ENCODE measurements at regions not wholly inside any gene's neighbourhood (a gene's known extent, or its start where the extent isn't known, plus 50 kb on each side); places are given as distances from the start of the nearest gene placed in this dataset.
"Not testable (repeated sequence)": the region's sequence is repeated elsewhere in the genome, so short reads cannot be mapped to it uniquely, and the experiment has no call there.

GRCh38 chr12:32010631-32011336 lies 51.6 kb downstream of the RESF1 start:
- DNase-seq: no peak

GRCh38 chr12:32012249-32012785 lies 53.1 kb downstream of the RESF1 start:
- no peak for DNase-seq

GRCh38 chr12:32015036-32015435 lies 55.8 kb downstream of the RESF1 start:
- DNase-seq: no peak

- DNase-seq: no peak
These were observed 57.7 kb downstream of the RESF1 start for GRCh38 chr12:32016680-32017482.

- no peak for DNase-seq
These were observed 62.1 kb downstream of the RESF1 start for GRCh38 chr12:32021346-32021773.

- not testable (repeated sequence) for DNase-seq
These were observed 63.2 kb downstream of the RESF1 start for GRCh38 chr12:32022387-32022786.

- DNase-seq: not testable (repeated sequence)
These were observed 64.6 kb downstream of the RESF1 start for GRCh38 chr12:32023861-32024260.

GRCh38 chr12:32024884-32025592 lies 65.8 kb downstream of the RESF1 start:
- no peak for DNase-seq

- no peak for DNase-seq
These were observed 66.7 kb downstream of the RESF1 start for GRCh38 chr12:32025906-32026305.

GRCh38 chr12:32027684-32028365 lies 68.6 kb downstream of the RESF1 start:
- DNase-seq: peak in 3 of 4 experiments; percentile 40 to 50 (median 49)

GRCh38 chr12:32030151-32030550 lies 70.9 kb downstream of the RESF1 start:
- no peak for DNase-seq

GRCh38 chr12:32030676-32031075 lies 71.5 kb downstream of the RESF1 start:
- no peak for DNase-seq

GRCh38 chr12:32031109-32031508 lies 71.9 kb downstream of the RESF1 start:
- DNase-seq: no peak

GRCh38 chr12:32032205-32032810 lies 73.1 kb downstream of the RESF1 start:
- no peak for DNase-seq

- no peak for DNase-seq
These were observed 73.2 kb upstream of the BICD1 start for GRCh38 chr12:32033406-32033805.

GRCh38 chr12:32034045-32034444 lies 72.6 kb upstream of the BICD1 start:
- no peak for DNase-seq

- DNase-seq: no peak
These were observed 70.0 kb upstream of the BICD1 start for GRCh38 chr12:32036477-32037263.

GRCh38 chr12:32039347-32039746 lies 67.3 kb upstream of the BICD1 start:
- DNase-seq: no peak

- DNase-seq: no peak
These were observed 66.6 kb upstream of the BICD1 start for GRCh38 chr12:32039917-32040575.

- peak in 2 of 4 experiments; percentile 22 to 30 for DNase-seq
These were observed 62.6 kb upstream of the BICD1 start for GRCh38 chr12:32043928-32044549.
